C4-2B (cell line): ENCODE measurements at regions not wholly inside any gene's neighbourhood (a gene's known extent, or its start where the extent isn't known, plus 50 kb on each side); places are given as distances from the start of the nearest gene placed in this dataset.
A peak's percentile ranks its signal among the peaks of the same experiment; 100 is the strongest.

ENCODE experiments used
- H3K27ac ChIP-seq: fragments of 450-650 bp; 2 replicates; pipeline ENCODE4 v1.5.1; 2017
- CTCF ChIP-seq: fragments of 450-650 bp; conservative IDR thresholded peaks from 2 replicates; pipeline ENCODE4 v1.5.1; 2017; ENCODE audit warnings: mild to moderate bottlenecking
- ZFX ChIP-seq: fragments of 450-650 bp; IDR thresholded peaks from 2 replicates; pipeline ENCODE4 v1.6.1; 2017

- TF ChIP-seq ZFX (no peak), CTCF (no peak)
- no peak overlapping the region for H3K27ac ChIP-seq
These were observed 636.0 kb upstream of the MMS22L start for GRCh38 chr6:97919046-97919445.

- TF ChIP-seq ZFX (no peak), CTCF (no peak)
- no peak overlapping the region for H3K27ac ChIP-seq
These were observed 636.6 kb upstream of the MMS22L start for GRCh38 chr6:97919631-97920030.

GRCh38 chr6:97923249-97923648 is 640.2 kb upstream of the MMS22L start:
- TF ChIP-seq CTCF (no peak), ZFX (no peak)
- H3K27ac ChIP-seq = no peak overlapping the region

- H3K27ac ChIP-seq = no peak overlapping the region
- no peak for TF ChIP-seq ZFX
- TF ChIP-seq CTCF = peak; percentile 40
These were observed 642.5 kb upstream of the MMS22L start for GRCh38 chr6:97925504-97925903.

- TF ChIP-seq CTCF = no peak
- TF ChIP-seq ZFX = no peak
- H3K27ac ChIP-seq = no peak overlapping the region
These were observed 656.6 kb upstream of the MMS22L start for GRCh38 chr6:97939440-97940168.

- TF ChIP-seq CTCF (no peak), ZFX (no peak)
- no peak overlapping the region for H3K27ac ChIP-seq
These were observed 664.8 kb upstream of the MMS22L start for GRCh38 chr6:97947841-97948240.

GRCh38 chr6:97958134-97958533 is 675.1 kb upstream of the MMS22L start:
- no peak overlapping the region for H3K27ac ChIP-seq

More at GRCh38 chr6:97958134-97958533, 675.1 kb upstream of the MMS22L start:
- TF ChIP-seq CTCF (no peak), ZFX (no peak)
